Endothelial cell of umbilical vein (primary cell): ENCODE measurements at regions not wholly inside any gene's neighbourhood (a gene's known extent, or its start where the extent isn't known, plus 50 kb on each side); places are given as distances from the start of the nearest gene placed in this dataset.

ENCODE experiments used
- BruUV-seq: library from RNA; stranded (reverse); fragments of 400-500 nt; replicated peaks from 2 replicates; lab custom pipeline; 2021; lab: Mats Ljungman, UMichigan
- CTCF ChIA-PET: fragments of 300-600, 350-600 bp; sonication (Branson Sonifier 250); formaldehyde crosslinking; loops from one replicate; lab custom pipeline; 2021; ENCODE audit warnings: antibody characterized with exemption, inconsistent platforms; lab: Charles Lee
- POLR2A ChIA-PET: fragments of 300-600, 350-600 bp; sonication (Branson Sonifier 250); formaldehyde crosslinking; loops from one replicate; lab custom pipeline; 2021; ENCODE audit warnings: antibody characterized with exemption, inconsistent platforms; lab: Charles Lee
- DNase-seq: peaks from one replicate; pipeline ENCODE4 v3.0.0-alpha.2; 2011; ENCODE audit warnings: low read depth, low spot score
- FAIRE-seq: peaks from 2 replicates; lab custom pipeline; 2011; peaks lifted over from hg19 to GRCh38; lab: Jason Lieb, UNC
- H2AFZ ChIP-seq: 2 replicates; pipeline ENCODE4 v1.6.0; 2012; ENCODE audit warnings: low read depth, low read length, control low read depth, inconsistent platforms
- H3K27ac ChIP-seq: 2 replicates; pipeline ENCODE4 v1.5.1; 2011; ENCODE audit warnings: low read depth, mild to moderate bottlenecking, control low read depth, low read length, moderate library complexity; ENCODE audit not compliant: insufficient read depth
- H3K27me3 ChIP-seq, 2 experiments: 2 replicates each; pipeline versions ENCODE4 v1.6.0 to v1.6.1; 2011; ENCODE audit warnings: low read length in 2 of 2, mixed read lengths in 1 of 2; ENCODE audit not compliant: control insufficient read depth in 2 of 2, insufficient read depth in 2 of 2
- H3K36me3 ChIP-seq, 2 experiments: 2 replicates in 1 of 2; 3 replicates in 1 of 2; pipeline ENCODE4 v1.5.1; 2011; ENCODE audit warnings: low read length in 2 of 2, mild to moderate bottlenecking in 1 of 2, moderate library complexity in 1 of 2; ENCODE audit not compliant: control insufficient read depth in 2 of 2, insufficient read depth in 2 of 2; ENCODE audit errors: extremely low read depth in 1 of 2
- H3K4me1 ChIP-seq: 3 replicates; pipeline ENCODE4 v1.5.1; 2011; ENCODE audit warnings: mild to moderate bottlenecking, low read length; ENCODE audit not compliant: control insufficient read depth, insufficient read depth; ENCODE audit errors: extremely low read depth
- H3K4me2 ChIP-seq: 2 replicates; pipeline ENCODE4 v1.6.1; 2011; ENCODE audit warnings: low read length, control low read depth, mixed read lengths; ENCODE audit not compliant: insufficient read depth
- H3K4me3 ChIP-seq, 3 experiments: fragments of 200-600 bp in 1 of 3; sonication (generic), shearing (Covaris generic) in 1 of 3; replicated peaks in 1 of 3; 2 replicates each; pipeline ENCODE4 v1.5.1; 2011 to 2016; ENCODE audit warnings: control low read depth in 3 of 3, low read length in 3 of 3, mild to moderate bottlenecking in 2 of 3, inconsistent platforms in 1 of 3, low read depth in 1 of 3, moderate library complexity in 1 of 3; ENCODE audit not compliant: insufficient read depth in 1 of 3
- H3K79me2 ChIP-seq: 2 replicates; pipeline ENCODE4 v1.6.0; 2012; ENCODE audit warnings: low read length, inconsistent platforms; ENCODE audit not compliant: control insufficient read depth, insufficient read depth
- H3K9ac ChIP-seq: replicated peaks from 2 replicates; pipeline ENCODE3; 2011; ENCODE audit warnings: low read length, control low read depth; ENCODE audit not compliant: insufficient read depth; ENCODE audit errors: extremely low read depth
- H3K9me1 ChIP-seq: replicated peaks from 3 replicates; pipeline ENCODE4 v1.6.0; 2011; ENCODE audit warnings: mild to moderate bottlenecking, low read length; ENCODE audit not compliant: control insufficient read depth, insufficient read depth; ENCODE audit errors: extremely low read depth
- H3K9me3 ChIP-seq: replicated peaks from 2 replicates; pipeline ENCODE4 v1.5.1; 2012; ENCODE audit warnings: low read length, inconsistent platforms; ENCODE audit not compliant: control insufficient read depth, insufficient read depth
- H4K20me1 ChIP-seq: replicated peaks from 2 replicates; pipeline ENCODE3; 2011; ENCODE audit warnings: mild to moderate bottlenecking, low read length; ENCODE audit not compliant: control insufficient read depth, insufficient read depth; ENCODE audit errors: extremely low read depth
- CTCF ChIP-seq, 2 donors: IDR thresholded peaks; 1 replicate in 1 of 2; 2 replicates in 1 of 2; pipeline ENCODE4 v1.5.1; 2011; ENCODE audit warnings: low read length in 2 of 2, mild to moderate bottlenecking in 2 of 2, moderate library complexity in 2 of 2, control low read depth in 1 of 2, inconsistent platforms in 1 of 2, low read depth in 1 of 2; ENCODE audit not compliant: insufficient read depth in 1 of 2; ENCODE audit errors: extremely low read depth in 1 of 2
- FOS ChIP-seq: IDR thresholded peaks from 2 replicates; pipeline ENCODE4 v1.6.1; 2011; ENCODE audit warnings: mild to moderate bottlenecking, low read length, moderate library complexity, borderline replicate concordance; ENCODE audit not compliant: insufficient read depth
- GATA2 ChIP-seq: IDR thresholded peaks from 2 replicates; pipeline ENCODE4 v1.7.0; 2011; ENCODE audit warnings: low read depth, mild to moderate bottlenecking, moderate library complexity, mixed read lengths, low read length; ENCODE audit not compliant: insufficient read length, insufficient read depth
- JUN ChIP-seq: IDR thresholded peaks from 2 replicates; pipeline ENCODE4 v1.6.1; 2011; ENCODE audit warnings: borderline replicate concordance, low read depth; ENCODE audit not compliant: insufficient read length, insufficient read depth
- MAX ChIP-seq: IDR thresholded peaks from 2 replicates; pipeline ENCODE4 v1.6.1; 2011; ENCODE audit not compliant: insufficient read depth, insufficient read length
- MYC ChIP-seq: IDR thresholded peaks from one replicate; pipeline ENCODE4 v1.6.1; 2011; ENCODE audit warnings: mild to moderate bottlenecking, low read depth, low read length
- POLR2A ChIP-seq: IDR thresholded peaks from 2 replicates; pipeline ENCODE4 v1.6.1; 2012; ENCODE audit warnings: low read depth, mild to moderate bottlenecking, control low read depth, low read length
- POLR2AphosphoS5 ChIP-seq: IDR thresholded peaks from 2 replicates; pipeline ENCODE4 v1.6.1; 2012; ENCODE audit warnings: low read depth, mild to moderate bottlenecking, control low read depth, low read length, moderate library complexity; ENCODE audit not compliant: insufficient read depth
- dilution Hi-C: fragments of 300-500 bp; cut with MboI; formaldehyde crosslinking; loops from one replicate; pipeline ENCODE4 v1.15.0; 2019; ENCODE audit warnings: low sequenced_read_pairs; ENCODE audit not compliant: extremely low pct_ligation_motif_present
- intact Hi-C: fragments of 100-400 bp; cut with micrococcal nuclease; formaldehyde crosslinking; loops from one replicate; pipeline ENCODE4 v1.10.0; 2022

- Histone ChIP-seq H3K79me2 (no peaks in the 10 kb centered on the region), H3K9me3 (no peaks in the 10 kb centered on the region), H3K27ac (no peak overlapping the region), H3K4me3 (no peak overlapping the region), H3K9me1 (no peaks in the 10 kb centered on the region), H3K4me2 (no peak overlapping the region), H3K9ac (no peak overlapping the region), H4K20me1 (no peaks in the 10 kb centered on the region), H3K27me3 (no peaks in the 10 kb centered on the region), H3K4me1 (no peaks in the 10 kb centered on the region), H3K36me3 (no peaks in the 10 kb centered on the region), H2AFZ (no peak overlapping the region)
- intact Hi-C loops (loop anchor here (1.0 to 2.0 kb wide), 4 partner anchors 458 to 1304 kb away; partner anchors contain the start of gene CBLN2), dilution Hi-C loops (no loop called here)
- CTCF ChIA-PET = no interaction called here
- FAIRE-seq (no peak), DNase-seq (peak; percentile 39)
- POLR2A ChIA-PET = no interaction called here
- TF ChIP-seq JUN (no peak), GATA2 (no peak), POLR2A (no peak), CTCF (IDR thresholded peaks at IDR 0.05; ENCODE audit: extremely low read depth in 1 of 2, insufficient read depth in 1 of 2, low read depth in 1 of 2, low read length in 2 of 2) (peak; percentile 9 to 42), MYC (no peak), MAX (no peak), POLR2AphosphoS5 (no peak), FOS (no peak)
- BruUV-seq = no TSS peak
These were observed 457.7 kb downstream of the CBLN2 start for GRCh38 chr18:72086421-72086820.
